Duodenal mucosa (tissue), 2 donors: ENCODE measurements at regions not wholly inside any gene's neighbourhood (a gene's known extent, or its start where the extent isn't known, plus 50 kb on each side); places are given as distances from the start of the nearest gene placed in this dataset.

Experiments
- H3K27ac ChIP-seq: one replicate; pipeline ENCODE4 v1.7.0; 2013; ENCODE audit warnings: low read depth, low read length
- H3K27me3 ChIP-seq, 2 donors: one replicate each; pipeline ENCODE4 v1.7.0; 2013; ENCODE audit warnings: low read length in 2 of 2, control low read depth in 1 of 2; ENCODE audit not compliant: insufficient read depth in 2 of 2, control insufficient read depth in 1 of 2
- H3K36me3 ChIP-seq, 2 donors: one replicate each; pipeline ENCODE4 v1.7.0; 2013; ENCODE audit warnings: low read length in 2 of 2, control low read depth in 1 of 2; ENCODE audit not compliant: insufficient read depth in 2 of 2, control insufficient read depth in 1 of 2
- H3K4me1 ChIP-seq, 2 donors: one replicate each; pipeline ENCODE4 v1.7.0; 2013; ENCODE audit warnings: low read length in 2 of 2, control low read depth in 1 of 2; ENCODE audit not compliant: insufficient read depth in 2 of 2, control insufficient read depth in 1 of 2
- H3K4me3 ChIP-seq, 2 donors: one replicate each; pipeline ENCODE4 v1.7.0; 2013; ENCODE audit warnings: low read length in 2 of 2, low read depth in 1 of 2
- H3K9ac ChIP-seq, 2 donors: one replicate each; pipeline ENCODE4 v1.7.0; 2013; ENCODE audit warnings: low read length in 2 of 2, low read depth in 1 of 2
- H3K9me3 ChIP-seq, 2 donors: one replicate each; pipeline ENCODE4 v1.7.0; 2013; ENCODE audit warnings: low read length in 2 of 2, control low read depth in 1 of 2; ENCODE audit not compliant: control insufficient read depth in 1 of 2

GRCh38 chr15:39200586-39200985 is 380.3 kb upstream of the THBS1 start:
- H3K27ac ChIP-seq, result no peak overlapping the region
- no peak overlapping the region for H3K4me3 ChIP-seq
- H3K9me3 ChIP-seq, result no peaks in the 10 kb centered on the region
- H3K9ac ChIP-seq, result no peak overlapping the region
- H3K36me3 ChIP-seq, result no peaks in the 10 kb centered on the region
- no peaks in the 10 kb centered on the region for H3K27me3 ChIP-seq
- peaks cover 0 to 8% of the 10 kb centered on the region in 2 donors for H3K4me1 ChIP-seq

GRCh38 chr15:39202641-39203040 is 378.2 kb upstream of the THBS1 start:
- no peaks in the 10 kb centered on the region for H3K9me3 ChIP-seq
- H3K4me3 ChIP-seq, result no peak overlapping the region
- no peaks in the 10 kb centered on the region for H3K4me1 ChIP-seq
- no peaks in the 10 kb centered on the region for H3K27me3 ChIP-seq
- no peaks in the 10 kb centered on the region for H3K36me3 ChIP-seq
- H3K9ac ChIP-seq, result no peak overlapping the region
- H3K27ac ChIP-seq, result no peak overlapping the region

GRCh38 chr15:39204031-39204430 is 376.8 kb upstream of the THBS1 start:
- Histone ChIP-seq H3K36me3 (no peaks in the 10 kb centered on the region), H3K9me3 (no peaks in the 10 kb centered on the region), H3K9ac (no peak overlapping the region), H3K27me3 (no peaks in the 10 kb centered on the region), H3K4me3 (no peak overlapping the region), H3K4me1 (no peaks in the 10 kb centered on the region), H3K27ac (no peak overlapping the region)

- Histone ChIP-seq H3K9ac (no peak overlapping the region), H3K4me3 (no peak overlapping the region), H3K27ac (no peak overlapping the region), H3K9me3 (no peaks in the 10 kb centered on the region), H3K36me3 (no peaks in the 10 kb centered on the region), H3K4me1 (no peaks in the 10 kb centered on the region), H3K27me3 (no peaks in the 10 kb centered on the region)
Measured at GRCh38 chr15:39205081-39205480, 375.8 kb upstream of the THBS1 start.

GRCh38 chr15:39205506-39206371 is 375.1 kb upstream of the THBS1 start:
- H3K27ac ChIP-seq, result no peak overlapping the region
- no peak overlapping the region for H3K4me3 ChIP-seq

GRCh38 chr15:39207532-39208115 is 373.3 kb upstream of the THBS1 start:
- Histone ChIP-seq H3K4me1 (no peaks in the 10 kb centered on the region), H3K36me3 (no peaks in the 10 kb centered on the region), H3K4me3 (no peak overlapping the region), H3K27me3 (no peaks in the 10 kb centered on the region), H3K9ac (no peak overlapping the region), H3K9me3 (no peaks in the 10 kb centered on the region), H3K27ac (no peak overlapping the region)

More at GRCh38 chr15:39205506-39206371, 375.1 kb upstream of the THBS1 start:
- Histone ChIP-seq H3K9ac (no peak overlapping the region), H3K36me3 (no peaks in the 10 kb centered on the region), H3K4me1 (no peaks in the 10 kb centered on the region), H3K9me3 (no peaks in the 10 kb centered on the region), H3K27me3 (no peaks in the 10 kb centered on the region)

- Histone ChIP-seq H3K9ac (no peak overlapping the region), H3K4me1 (no peaks in the 10 kb centered on the region), H3K27ac (no peak overlapping the region), H3K4me3 (no peak overlapping the region), H3K36me3 (no peaks in the 10 kb centered on the region), H3K9me3 (no peaks in the 10 kb centered on the region), H3K27me3 (no peaks in the 10 kb centered on the region)
Measured at GRCh38 chr15:39208187-39208586, 372.7 kb upstream of the THBS1 start.

- Histone ChIP-seq H3K4me1 (no peaks in the 10 kb centered on the region), H3K27ac (no peak overlapping the region), H3K9ac (no peak overlapping the region), H3K27me3 (no peaks in the 10 kb centered on the region), H3K9me3 (no peaks in the 10 kb centered on the region), H3K36me3 (no peaks in the 10 kb centered on the region), H3K4me3 (no peak overlapping the region)
Measured at GRCh38 chr15:39209548-39210211, 371.2 kb upstream of the THBS1 start.

GRCh38 chr15:39211108-39211979 is 369.5 kb upstream of the THBS1 start:
- H3K27ac ChIP-seq, result no peak overlapping the region

More at GRCh38 chr15:39211108-39211979, 369.5 kb upstream of the THBS1 start:
- H3K36me3 ChIP-seq, result no peaks in the 10 kb centered on the region
- no peaks in the 10 kb centered on the region for H3K4me1 ChIP-seq
- no peaks in the 10 kb centered on the region for H3K9me3 ChIP-seq
- no peak overlapping the region for H3K9ac ChIP-seq
- H3K4me3 ChIP-seq, result no peak overlapping the region
- no peaks in the 10 kb centered on the region for H3K27me3 ChIP-seq
